ENCODE measurements at regions not wholly inside any gene's neighbourhood (a gene's known extent, or its start where the extent isn't known, plus 50 kb on each side); places are given as distances from the start of the nearest gene placed in this dataset.

DNA sequence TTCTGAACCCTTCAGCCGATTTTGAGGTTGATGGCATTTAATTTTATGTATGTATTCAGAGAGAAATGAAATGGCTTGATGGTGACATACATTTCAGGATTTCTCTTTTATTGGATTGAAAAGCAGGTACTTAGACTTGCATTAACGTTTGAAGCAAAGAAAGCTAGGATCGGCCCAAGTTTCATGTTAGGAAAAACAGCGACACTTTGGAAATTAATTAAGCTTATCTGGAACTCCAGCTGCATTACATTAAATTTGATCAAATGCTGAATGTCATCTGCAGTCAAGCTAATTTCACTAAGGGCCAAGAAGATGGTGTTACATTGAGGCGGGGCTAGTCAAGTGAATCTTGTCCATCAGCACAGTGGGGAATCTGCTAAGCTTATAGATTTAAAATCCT, 441.8 kb downstream of the IRS1 start:
- no peak for DNase-seq
- H3K4me1 Mint-ChIP-seq (ENCODE audit: low read depth): no peaks in the 10 kb centered on the region
- no peaks in the 10 kb centered on the region for H3K9me3 Mint-ChIP-seq
- H3K27me3 Mint-ChIP-seq: peaks cover 18% of the 10 kb centered on the region
- H3K4me3 Mint-ChIP-seq: no peak overlapping the region
- H3K36me3 Mint-ChIP-seq (ENCODE audit: low read depth): no peaks in the 10 kb centered on the region
- no peak overlapping the region for H3K27ac Mint-ChIP-seq

DNA sequence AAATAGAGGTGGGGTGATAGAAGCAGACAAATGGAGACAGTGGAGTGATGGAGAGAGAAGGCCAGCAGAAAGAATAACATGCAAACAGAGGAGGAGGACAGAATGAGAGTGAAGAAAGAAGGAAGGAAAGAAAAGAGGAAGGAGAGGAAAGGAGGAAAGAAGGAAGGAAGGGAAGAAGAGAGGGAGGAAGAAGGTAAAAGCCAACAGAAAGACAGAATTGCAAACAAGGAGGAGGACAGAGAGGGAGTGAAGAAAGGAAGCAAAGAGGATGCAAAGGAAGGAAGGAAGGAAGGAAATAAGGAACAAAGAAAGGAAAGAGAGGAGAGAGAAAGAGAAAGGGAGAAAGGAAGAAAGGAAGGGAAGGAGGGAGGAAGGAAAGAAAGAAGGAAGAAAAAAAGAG, 444.0 kb downstream of the IRS1 start:
- H3K27me3 Mint-ChIP-seq: peaks cover 12% of the 10 kb centered on the region
- no peaks in the 10 kb centered on the region for H3K36me3 Mint-ChIP-seq (ENCODE audit: low read depth)
- no peak overlapping the region for H3K4me3 Mint-ChIP-seq
- DNase-seq: no peak
- H3K4me1 Mint-ChIP-seq (ENCODE audit: low read depth): no peaks in the 10 kb centered on the region
- H3K27ac Mint-ChIP-seq: no peak overlapping the region
- H3K9me3 Mint-ChIP-seq: no peaks in the 10 kb centered on the region

DNA sequence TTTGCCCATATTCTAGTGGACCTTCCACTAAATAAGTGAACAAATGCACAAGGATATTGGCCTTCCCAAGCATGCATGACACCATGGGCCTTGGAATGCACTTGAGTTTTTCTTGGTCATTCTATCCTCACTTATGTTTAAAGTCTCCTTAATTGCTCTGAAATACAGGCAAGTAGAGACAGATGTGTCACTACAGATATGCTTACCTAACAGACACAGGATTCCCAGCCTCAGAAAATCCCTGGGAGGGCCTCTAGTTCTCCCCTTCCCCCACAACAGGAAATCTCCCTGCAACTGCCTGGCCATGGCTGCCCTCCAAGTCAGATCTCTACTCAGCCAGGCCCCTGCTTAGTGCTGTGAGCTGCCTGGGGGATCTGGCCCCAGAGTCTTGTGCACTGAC, 445.2 kb downstream of the IRS1 start:
- no peaks in the 10 kb centered on the region for H3K9me3 Mint-ChIP-seq
- no peak overlapping the region for H3K4me3 Mint-ChIP-seq
- no peak overlapping the region for H3K27ac Mint-ChIP-seq
- no peak for DNase-seq
- peaks cover 10% of the 10 kb centered on the region for H3K27me3 Mint-ChIP-seq
- H3K4me1 Mint-ChIP-seq (ENCODE audit: low read depth): no peaks in the 10 kb centered on the region
- H3K36me3 Mint-ChIP-seq (ENCODE audit: low read depth): no peaks in the 10 kb centered on the region

DNA sequence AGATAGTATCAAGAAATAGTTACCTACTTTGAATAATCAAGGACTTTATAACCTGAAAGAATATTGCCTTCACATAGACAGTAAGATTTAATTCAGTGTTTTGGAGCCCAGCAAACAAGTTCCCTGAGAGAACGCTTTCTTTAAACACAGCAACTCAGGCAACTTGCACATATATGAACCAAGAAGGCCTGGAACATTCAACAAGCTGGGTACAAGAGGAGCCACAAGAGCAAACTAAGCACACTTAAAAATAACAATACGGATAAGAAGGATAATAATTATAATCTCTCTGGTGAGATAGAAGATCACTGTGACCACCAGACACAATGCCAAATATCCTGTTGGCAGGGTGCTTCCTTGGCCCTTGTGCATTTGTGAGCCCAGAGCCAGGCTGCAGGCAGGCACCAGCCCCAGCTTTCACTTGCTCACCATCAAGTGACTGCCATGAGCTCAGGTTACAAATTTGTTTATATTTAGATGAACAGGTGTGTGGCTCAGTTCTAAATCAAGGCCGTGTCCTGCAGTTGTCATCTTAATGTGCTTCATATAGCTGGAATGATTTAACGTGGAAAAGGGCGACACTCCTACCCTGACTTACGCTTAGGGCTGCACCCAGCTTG, 446.6 kb downstream of the IRS1 start:
- no peak overlapping the region for H3K27ac Mint-ChIP-seq
- DNase-seq: no peak
- H3K9me3 Mint-ChIP-seq: no peaks in the 10 kb centered on the region
- H3K4me3 Mint-ChIP-seq: no peak overlapping the region
- no peaks in the 10 kb centered on the region for H3K4me1 Mint-ChIP-seq (ENCODE audit: low read depth)
- H3K36me3 Mint-ChIP-seq (ENCODE audit: low read depth): no peaks in the 10 kb centered on the region
- peaks cover 9% of the 10 kb centered on the region for H3K27me3 Mint-ChIP-seq

DNA sequence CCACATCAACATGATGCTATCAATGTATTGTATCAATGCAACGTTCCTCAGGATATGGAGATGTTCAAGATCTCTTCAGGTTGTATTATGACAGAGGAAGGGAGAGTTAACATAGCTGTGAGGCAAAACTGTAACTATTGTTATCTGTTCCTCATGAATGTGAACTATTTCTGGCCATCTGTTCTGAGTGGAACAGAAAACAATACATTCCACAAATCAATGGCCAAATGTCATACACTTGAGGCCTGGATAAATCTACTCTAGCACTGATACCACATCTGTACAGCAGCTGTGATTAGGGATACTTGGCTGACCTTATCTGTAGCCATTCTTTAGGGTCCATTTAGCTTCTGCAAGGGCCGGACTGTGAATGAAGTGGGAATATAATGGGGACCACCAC, 447.9 kb downstream of the IRS1 start:
- no peak overlapping the region for H3K27ac Mint-ChIP-seq
- peaks cover 3% of the 10 kb centered on the region for H3K27me3 Mint-ChIP-seq
- no peak for DNase-seq
- H3K4me3 Mint-ChIP-seq: no peak overlapping the region
- H3K9me3 Mint-ChIP-seq: no peaks in the 10 kb centered on the region
- no peaks in the 10 kb centered on the region for H3K36me3 Mint-ChIP-seq (ENCODE audit: low read depth)
- H3K4me1 Mint-ChIP-seq (ENCODE audit: low read depth): no peaks in the 10 kb centered on the region

DNA sequence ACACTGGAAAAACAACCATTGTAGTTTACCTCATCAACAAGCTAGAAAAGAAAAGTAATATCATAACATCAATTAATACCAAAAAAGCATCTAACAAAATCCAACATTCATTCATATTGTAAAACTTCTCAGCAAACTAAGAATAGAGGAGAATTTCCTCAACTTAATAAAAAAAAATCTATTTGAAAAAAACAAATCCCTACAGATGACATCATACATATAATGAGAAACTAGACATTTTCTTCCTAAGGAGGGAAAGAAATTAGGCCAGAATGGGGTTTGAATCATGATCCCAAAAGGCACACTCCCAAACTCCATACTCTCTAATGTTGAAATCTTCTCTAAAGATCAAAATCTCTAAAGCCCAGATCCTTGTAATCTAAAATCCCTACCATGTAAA, 460.0 kb downstream of the IRS1 start:
- DNase-seq: no peak
- no peaks in the 10 kb centered on the region for H3K27me3 Mint-ChIP-seq
- no peak overlapping the region for H3K4me3 Mint-ChIP-seq

DNA sequence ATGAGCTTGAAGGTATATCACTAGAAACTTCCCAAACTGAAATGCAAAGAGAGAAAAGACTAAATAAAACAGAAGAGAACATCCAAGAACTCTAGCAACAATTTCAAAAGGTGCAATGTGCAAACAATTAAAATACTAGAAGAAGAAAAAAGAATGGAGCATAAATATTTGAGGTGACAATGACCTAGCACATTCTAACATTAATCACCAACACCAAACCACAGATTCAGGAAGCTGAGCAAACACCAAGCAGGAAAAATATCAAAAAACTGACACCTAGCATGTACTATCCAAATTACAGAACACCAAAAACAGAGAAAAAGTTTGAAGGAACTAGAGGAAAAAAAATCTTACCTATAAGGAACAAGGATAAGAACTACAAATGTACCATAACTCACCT, 460.8 kb downstream of the IRS1 start:
- Mint-ChIP-seq H3K4me1 (ENCODE audit: low read depth) (peaks cover 1% of the 10 kb centered on the region), H3K27me3 (peaks cover 3% of the 10 kb centered on the region), H3K36me3 (ENCODE audit: low read depth) (no peaks in the 10 kb centered on the region), H3K9me3 (no peaks in the 10 kb centered on the region), H3K4me3 (no peak overlapping the region), H3K27ac (no peak overlapping the region)
- DNase-seq: no peak

More for the DNA sequence above, 460.0 kb downstream of the IRS1 start:
- peaks cover 1% of the 10 kb centered on the region for H3K4me1 Mint-ChIP-seq (ENCODE audit: low read depth)
- H3K36me3 Mint-ChIP-seq (ENCODE audit: low read depth): no peaks in the 10 kb centered on the region
- H3K9me3 Mint-ChIP-seq: no peaks in the 10 kb centered on the region
- no peak overlapping the region for H3K27ac Mint-ChIP-seq

DNA sequence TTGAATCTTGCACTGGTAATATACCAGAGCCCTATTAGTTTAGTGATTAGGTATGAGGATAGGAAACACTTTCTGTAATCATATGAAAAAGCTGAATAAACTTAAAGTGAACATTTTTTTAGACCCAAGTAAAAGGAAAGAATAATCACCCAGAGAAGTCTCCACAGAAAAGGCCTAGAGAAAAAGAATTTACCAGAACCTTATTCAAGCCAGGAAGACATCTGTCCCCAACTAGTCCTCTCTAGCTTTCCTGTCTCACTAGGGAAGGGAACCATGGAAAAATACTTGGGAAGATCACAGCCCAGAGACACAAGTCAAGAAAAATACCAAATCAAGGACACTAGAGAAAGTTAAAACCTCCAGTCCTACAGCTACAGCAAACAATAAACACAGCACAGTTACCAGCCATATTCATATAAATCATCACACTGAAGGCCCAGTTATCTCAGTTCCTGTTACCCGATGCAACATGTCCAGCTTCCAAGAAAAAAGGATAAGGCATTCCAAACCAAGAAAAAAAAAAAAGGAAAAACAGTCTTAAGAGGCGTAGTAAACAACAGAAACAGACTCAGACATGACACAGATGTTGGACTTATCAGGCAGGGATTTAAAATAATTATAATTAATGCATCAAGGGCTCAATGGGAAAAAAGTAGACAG, 461.5 kb downstream of the IRS1 start:
- Mint-ChIP-seq H3K27ac (no peak overlapping the region), H3K4me1 (ENCODE audit: low read depth) (peaks cover 1% of the 10 kb centered on the region), H3K27me3 (peaks cover 3% of the 10 kb centered on the region), H3K36me3 (ENCODE audit: low read depth) (no peaks in the 10 kb centered on the region), H3K4me3 (no peak overlapping the region), H3K9me3 (no peaks in the 10 kb centered on the region)
- no peak for DNase-seq

DNA sequence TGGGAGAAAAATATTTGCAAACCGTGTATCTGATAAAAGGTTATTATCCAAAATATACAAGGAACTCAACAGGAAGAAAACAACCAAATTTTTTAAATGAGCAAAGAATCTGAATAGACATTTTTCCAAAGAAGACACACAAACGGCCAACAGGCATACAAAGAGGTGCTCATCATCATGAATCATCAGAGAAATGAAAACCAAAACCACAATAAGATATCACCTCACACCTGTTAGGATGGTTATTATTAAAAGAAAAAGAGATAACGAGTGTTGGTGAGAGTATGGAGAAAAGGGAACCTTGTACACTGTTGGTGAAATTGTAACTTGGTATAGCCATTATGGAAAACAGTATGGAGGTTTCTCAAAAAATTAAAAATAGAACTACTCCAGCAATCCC, 463.3 kb downstream of the IRS1 start:
- H3K27me3 Mint-ChIP-seq: peaks cover 3% of the 10 kb centered on the region
- no peak overlapping the region for H3K27ac Mint-ChIP-seq
- H3K4me3 Mint-ChIP-seq: no peak overlapping the region
- no peak for DNase-seq
- H3K36me3 Mint-ChIP-seq (ENCODE audit: low read depth): no peaks in the 10 kb centered on the region
- H3K4me1 Mint-ChIP-seq (ENCODE audit: low read depth): peaks cover 1% of the 10 kb centered on the region
- H3K9me3 Mint-ChIP-seq: no peaks in the 10 kb centered on the region

DNA sequence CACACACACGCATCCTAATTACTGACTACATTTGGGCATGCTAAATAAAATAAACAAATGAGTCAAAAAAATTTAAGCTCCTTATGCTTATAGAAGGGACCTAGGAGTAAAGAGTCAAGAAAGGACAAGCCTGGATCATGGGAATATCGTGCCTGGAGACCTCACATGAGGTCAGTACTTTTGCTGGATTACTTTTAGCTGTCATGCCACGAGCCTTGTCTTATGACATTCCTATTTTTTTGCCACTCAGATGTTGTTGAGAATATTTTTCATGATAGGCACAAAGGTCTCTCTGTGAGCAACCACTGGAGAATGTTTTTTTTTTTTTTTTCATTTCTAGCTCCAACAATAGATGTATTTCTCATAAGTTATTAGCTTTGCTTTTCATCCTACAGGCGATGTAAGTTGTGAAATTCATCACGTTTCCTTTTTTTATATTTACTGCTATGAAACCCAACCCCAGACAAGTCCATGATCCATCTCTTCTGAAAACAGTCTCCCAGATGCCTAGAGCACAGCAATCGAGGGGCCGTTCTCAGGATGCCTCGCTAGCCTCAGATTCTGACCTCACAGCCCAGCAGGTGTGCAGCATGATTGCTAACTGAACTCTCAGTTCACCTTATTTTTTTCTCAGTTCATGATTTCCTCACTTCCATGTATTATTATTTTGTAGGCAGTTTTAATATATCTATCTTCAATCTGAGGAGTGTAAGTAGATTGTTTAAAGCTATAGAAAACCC, 464.5 kb downstream of the IRS1 start:
- Mint-ChIP-seq H3K9me3 (no peaks in the 10 kb centered on the region), H3K27me3 (peaks cover 3% of the 10 kb centered on the region), H3K36me3 (ENCODE audit: low read depth) (no peaks in the 10 kb centered on the region), H3K4me3 (no peak overlapping the region), H3K4me1 (ENCODE audit: low read depth) (peaks cover 1% of the 10 kb centered on the region), H3K27ac (no peak overlapping the region)
- DNase-seq: no peak

DNA sequence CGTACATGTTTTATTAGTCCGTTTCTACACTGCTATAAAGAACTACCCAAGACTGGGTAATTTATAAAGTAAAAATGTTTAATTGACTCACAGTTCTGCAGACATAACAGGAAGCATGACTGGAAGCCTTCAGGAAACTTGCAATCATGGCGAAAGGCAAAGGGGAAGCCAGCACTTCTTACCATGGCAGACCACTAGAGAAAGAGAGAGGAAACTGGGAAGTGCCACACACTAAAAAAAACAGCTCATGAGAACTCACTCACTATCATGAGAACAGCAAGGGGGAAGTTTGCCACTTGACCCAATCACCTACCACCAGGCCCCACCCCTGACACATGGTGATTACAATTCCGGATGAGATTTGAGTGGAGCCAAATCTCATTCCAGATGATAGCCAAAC, 466.2 kb downstream of the IRS1 start:
- Mint-ChIP-seq H3K9me3 (no peaks in the 10 kb centered on the region), H3K4me3 (no peak overlapping the region), H3K36me3 (ENCODE audit: low read depth) (no peaks in the 10 kb centered on the region), H3K27me3 (peaks cover 3% of the 10 kb centered on the region), H3K27ac (no peak overlapping the region), H3K4me1 (ENCODE audit: low read depth) (peaks cover 1% of the 10 kb centered on the region)
- no peak for DNase-seq

DNA sequence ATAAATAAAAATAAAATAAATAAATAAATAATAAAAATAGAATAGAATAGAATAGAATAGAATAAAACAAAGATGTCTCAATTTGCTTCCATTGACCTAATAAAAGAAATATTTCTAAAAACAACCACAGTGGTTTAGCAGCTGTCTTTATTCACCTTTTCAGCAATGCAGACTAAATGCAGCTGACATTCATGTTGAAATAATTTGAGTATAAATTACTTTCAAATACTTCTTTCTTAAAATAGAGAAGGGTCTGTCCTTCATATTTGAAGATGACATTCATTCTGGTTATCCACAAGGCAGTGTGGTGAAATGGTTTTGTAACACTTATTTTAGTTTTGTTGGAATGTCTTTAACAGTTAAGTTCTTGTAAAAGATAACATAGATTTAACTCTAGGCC, 469.4 kb downstream of the IRS1 start:
- Mint-ChIP-seq H3K4me1 (ENCODE audit: low read depth) (no peaks in the 10 kb centered on the region), H3K36me3 (ENCODE audit: low read depth) (no peaks in the 10 kb centered on the region), H3K27ac (no peak overlapping the region), H3K4me3 (no peak overlapping the region), H3K9me3 (no peaks in the 10 kb centered on the region), H3K27me3 (peaks cover 8% of the 10 kb centered on the region)
- DNase-seq: no peak

DNA sequence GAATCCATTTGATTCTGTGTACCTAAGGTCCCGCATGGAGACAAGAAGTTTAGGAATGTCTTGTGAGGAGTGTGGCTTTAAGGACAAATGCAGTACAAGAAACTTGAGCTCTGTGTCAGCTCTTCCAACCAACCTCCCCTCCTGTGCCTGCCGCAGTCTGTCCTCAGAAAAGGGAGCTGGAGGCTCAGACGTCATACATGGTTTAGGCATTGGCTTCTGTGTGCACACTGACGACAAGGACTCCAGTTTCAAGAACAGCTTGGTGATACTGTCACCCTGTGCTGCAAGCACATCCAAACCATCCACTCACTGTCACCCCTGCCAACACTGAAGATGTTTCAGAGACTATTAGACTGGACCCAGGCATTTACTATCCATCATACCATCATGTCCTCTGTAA, 470.4 kb downstream of the IRS1 start:
- no peak for DNase-seq
- Mint-ChIP-seq H3K36me3 (ENCODE audit: low read depth) (no peaks in the 10 kb centered on the region), H3K27ac (no peak overlapping the region)

DNA sequence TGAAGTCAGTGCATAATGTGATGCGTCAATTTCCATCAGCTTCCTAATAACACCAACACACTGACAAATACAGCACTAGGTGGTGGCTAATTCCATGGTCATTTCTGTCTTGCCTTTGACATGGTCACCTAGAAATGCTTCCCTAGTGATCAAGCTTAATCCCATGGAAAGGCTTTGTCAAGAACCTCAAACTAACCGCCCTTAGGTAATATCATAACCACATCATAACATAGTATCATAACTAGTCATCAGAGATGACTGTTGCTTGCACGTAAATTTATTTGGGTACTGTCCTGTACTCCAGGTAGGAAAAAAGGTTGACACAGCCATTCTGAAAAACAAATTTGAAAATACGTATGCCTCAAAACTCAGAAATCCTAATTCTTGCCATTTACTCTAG, 471.8 kb downstream of the IRS1 start:
- Mint-ChIP-seq H3K9me3 (no peaks in the 10 kb centered on the region), H3K36me3 (ENCODE audit: low read depth) (no peaks in the 10 kb centered on the region), H3K4me1 (ENCODE audit: low read depth) (no peaks in the 10 kb centered on the region), H3K4me3 (no peak overlapping the region), H3K27me3 (peaks cover 16% of the 10 kb centered on the region), H3K27ac (no peak overlapping the region)
- no peak for DNase-seq

More for the DNA sequence above, 470.4 kb downstream of the IRS1 start:
- H3K4me1 Mint-ChIP-seq (ENCODE audit: low read depth): no peaks in the 10 kb centered on the region
- no peak overlapping the region for H3K4me3 Mint-ChIP-seq
- peaks cover 10% of the 10 kb centered on the region for H3K27me3 Mint-ChIP-seq
- H3K9me3 Mint-ChIP-seq: no peaks in the 10 kb centered on the region

DNA sequence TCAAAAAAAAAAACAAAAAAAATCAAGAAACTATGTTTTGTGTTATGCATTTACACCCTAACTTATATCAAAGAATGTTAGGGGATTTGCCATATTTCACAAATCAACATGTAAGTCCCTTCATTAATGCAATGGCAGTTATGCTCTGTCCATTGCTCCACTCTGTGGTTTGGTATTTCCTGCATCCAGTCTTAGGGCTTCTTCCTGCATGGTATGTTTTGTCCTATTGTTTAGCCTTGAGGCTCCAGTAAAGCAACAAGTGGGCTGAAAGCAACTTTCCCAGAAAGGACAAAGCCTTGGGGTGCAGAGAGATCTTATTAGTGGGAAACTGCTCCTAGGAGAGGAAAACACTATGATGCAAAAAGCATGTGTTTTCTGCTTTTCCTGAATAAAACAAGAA, 474.1 kb downstream of the IRS1 start:
- Mint-ChIP-seq H3K36me3 (ENCODE audit: low read depth) (no peaks in the 10 kb centered on the region), H3K4me3 (no peak overlapping the region), H3K4me1 (ENCODE audit: low read depth) (no peaks in the 10 kb centered on the region), H3K9me3 (no peaks in the 10 kb centered on the region), H3K27ac (no peak overlapping the region), H3K27me3 (peaks cover 18% of the 10 kb centered on the region)
- no peak for DNase-seq

Data from activated T-cell treated with anti-CD3 and anti-CD28 coated beads, Interleukin-2, amount 50 U/mL, for 24 hours (primary cell).